H1 (cell line): ENCODE measurements at regions not wholly inside any gene's neighbourhood (a gene's known extent, or its start where the extent isn't known, plus 50 kb on each side); places are given as distances from the start of the nearest gene placed in this dataset.

Experiments
- CTCF ChIA-PET: fragments of 300-600 bp; sonication (Branson Sonifier 250); formaldehyde crosslinking; loops from one replicate; lab custom pipeline; 2021; ENCODE audit not compliant: partially characterized antibody; lab: Charles Lee
- POLR2A ChIA-PET: fragments of 300-600 bp; sonication (Branson Sonifier 250); formaldehyde crosslinking; loops from one replicate; lab custom pipeline; 2021; ENCODE audit warnings: inconsistent platforms; ENCODE audit not compliant: partially characterized antibody; lab: Charles Lee
- DNase-seq, 2 experiments: peaks; one replicate each; pipeline versions ENCODE4 v3.0.0 to v3.0.0-alpha.2; 2010 to 2022; ENCODE audit warnings: low spot score in 2 of 2, low read depth in 1 of 2, mixed read lengths in 1 of 2
- FAIRE-seq: peaks from 2 replicates; lab custom pipeline; 2011; peaks lifted over from hg19 to GRCh38; lab: Jason Lieb, UNC
- H2AFZ ChIP-seq: 2 replicates; pipeline ENCODE4 v1.8.1; 2012; ENCODE audit warnings: low read length, inconsistent platforms
- H2AK5ac ChIP-seq: 2 replicates; pipeline ENCODE4 v1.6.1; 2013; ENCODE audit warnings: low read depth, low read length
- H2BK120ac ChIP-seq: replicated peaks from 2 replicates; pipeline ENCODE3; 2013; ENCODE audit warnings: low read depth, low read length, inconsistent platforms
- H2BK12ac ChIP-seq: 2 replicates; pipeline ENCODE4 v1.6.1; 2013; ENCODE audit warnings: low read depth, low read length
- H2BK15ac ChIP-seq: 2 replicates; pipeline ENCODE4 v1.6.1; 2013; ENCODE audit warnings: low read length
- H2BK20ac ChIP-seq: 2 replicates; pipeline ENCODE4 v1.6.1; 2013; ENCODE audit warnings: low read length
- H2BK5ac ChIP-seq: 2 replicates; pipeline ENCODE4 v1.6.1; 2013; ENCODE audit warnings: low read depth, low read length
- H3K14ac ChIP-seq: 2 replicates; pipeline ENCODE4 v1.6.1; 2013; ENCODE audit warnings: inconsistent platforms; ENCODE audit not compliant: insufficient read length
- H3K18ac ChIP-seq: 2 replicates; pipeline ENCODE4 v1.6.1; 2013; ENCODE audit warnings: low read length; ENCODE audit errors: extremely low read depth
- H3K23ac ChIP-seq: 2 replicates; pipeline ENCODE4 v1.6.1; 2013; ENCODE audit warnings: inconsistent platforms; ENCODE audit not compliant: insufficient read length
- H3K23me2 ChIP-seq: 2 replicates; pipeline ENCODE4 v1.6.1; 2013; ENCODE audit warnings: low read depth, low read length
- H3K27ac ChIP-seq: 2 replicates; pipeline ENCODE4 v1.6.1; 2011; ENCODE audit warnings: low read depth, low read length, inconsistent platforms
- H3K27me3 ChIP-seq, 4 experiments: replicated peaks in 1 of 4; 1 replicate in 1 of 4; 2 replicates in 3 of 4; pipeline versions ENCODE4 v1.6.1 to v1.8.1; 2011 to 2013; ENCODE audit warnings: low read length in 3 of 4, mild to moderate bottlenecking in 3 of 4, inconsistent platforms in 2 of 4, mixed read lengths in 2 of 4, moderate library complexity in 1 of 4; ENCODE audit not compliant: control insufficient read depth in 3 of 4, insufficient read depth in 3 of 4; ENCODE audit errors: extremely low read depth in 1 of 4
- H3K36me3 ChIP-seq, 4 experiments: 2 replicates each; pipeline versions ENCODE4 v1.6.1 to v1.8.1; 2011 to 2013; ENCODE audit warnings: mild to moderate bottlenecking in 4 of 4, low read length in 3 of 4, moderate library complexity in 2 of 4, control low read depth in 1 of 4, inconsistent platforms in 1 of 4; ENCODE audit not compliant: insufficient read depth in 4 of 4, control insufficient read depth in 2 of 4
- H3K4ac ChIP-seq: replicated peaks from 2 replicates; pipeline ENCODE3; 2013; ENCODE audit warnings: low read length, low read depth, mixed read lengths, inconsistent platforms; ENCODE audit not compliant: insufficient read length
- H3K4me1 ChIP-seq, 4 experiments: replicated peaks in 1 of 4; 1 replicate in 1 of 4; 2 replicates in 3 of 4; pipeline versions ENCODE4 v1.6.1 to v1.8.1; 2011 to 2013; ENCODE audit warnings: low read length in 3 of 4, inconsistent platforms in 2 of 4, mixed read lengths in 1 of 4; ENCODE audit not compliant: insufficient read depth in 4 of 4, control insufficient read depth in 3 of 4
- H3K4me2 ChIP-seq, 2 experiments: 2 replicates each; pipeline versions ENCODE4 v1.6.1 to v1.8.1; 2011 to 2013; ENCODE audit warnings: low read depth in 2 of 2, low read length in 2 of 2, control low read depth in 1 of 2, inconsistent platforms in 1 of 2, mild to moderate bottlenecking in 1 of 2; ENCODE audit not compliant: insufficient read depth in 1 of 2
- H3K4me3 ChIP-seq, 4 experiments: fragments of 200-600, 300-600 bp in 1 of 4; sonication (generic), shearing (Covaris generic), sonication (Bioruptor Twin) in 1 of 4; 2 replicates each; pipeline versions ENCODE4 v1.5.1 to v1.8.1; 2011 to 2016; ENCODE audit warnings: low read length in 4 of 4, low read depth in 3 of 4, control low read depth in 2 of 4, inconsistent platforms in 2 of 4, mild to moderate bottlenecking in 2 of 4, mixed read lengths in 1 of 4, moderate library complexity in 1 of 4; ENCODE audit not compliant: insufficient read depth in 2 of 4; ENCODE audit errors: extremely low read depth in 1 of 4
- H3K56ac ChIP-seq: replicated peaks from 2 replicates; pipeline ENCODE3; 2013; ENCODE audit warnings: low read depth, mild to moderate bottlenecking, mixed read lengths, low read length, inconsistent platforms; ENCODE audit not compliant: insufficient read length
- H3K79me1 ChIP-seq: 2 replicates; pipeline ENCODE4 v1.6.1; 2013; ENCODE audit warnings: low read depth, low read length, control low read depth
- H3K79me2 ChIP-seq, 2 experiments: 2 replicates each; pipeline versions ENCODE4 v1.6.1 to v1.8.1; 2012 to 2013; ENCODE audit warnings: low read length in 2 of 2, mild to moderate bottlenecking in 2 of 2, inconsistent platforms in 1 of 2; ENCODE audit not compliant: insufficient read depth in 2 of 2, control insufficient read depth in 1 of 2
- H3K9ac ChIP-seq, 4 experiments: replicated peaks in 1 of 4; 1 replicate in 1 of 4; 2 replicates in 3 of 4; pipeline versions ENCODE4 v1.6.1 to v1.8.1; 2011 to 2013; ENCODE audit warnings: low read depth in 3 of 4, low read length in 3 of 4, control low read depth in 2 of 4, mild to moderate bottlenecking in 2 of 4, moderate library complexity in 2 of 4, inconsistent platforms in 1 of 4; ENCODE audit errors: extremely low read depth in 1 of 4
- H3K9me3 ChIP-seq, 2 experiments: 2 replicates each; pipeline versions ENCODE4 v1.6.1 to v1.8.1; 2012 to 2013; ENCODE audit warnings: mild to moderate bottlenecking in 2 of 2, moderate library complexity in 2 of 2, control low read depth in 1 of 2, inconsistent platforms in 1 of 2, low read depth in 1 of 2, low read length in 1 of 2, mixed read lengths in 1 of 2; ENCODE audit not compliant: insufficient read depth in 2 of 2
- H4K20me1 ChIP-seq, 2 experiments: replicated peaks in 1 of 2; 2 replicates each; pipeline versions ENCODE3 to v1.8.1; 2011 to 2013; ENCODE audit warnings: inconsistent platforms in 2 of 2, low read length in 2 of 2, mild to moderate bottlenecking in 1 of 2; ENCODE audit not compliant: insufficient read depth in 2 of 2, control insufficient read depth in 1 of 2
- H4K5ac ChIP-seq: 2 replicates; pipeline ENCODE4 v1.6.1; 2013; ENCODE audit warnings: low read length, low read depth, mixed read lengths, inconsistent platforms; ENCODE audit not compliant: insufficient read length
- H4K8ac ChIP-seq: 2 replicates; pipeline ENCODE4 v1.8.0; 2013; ENCODE audit warnings: mild to moderate bottlenecking, moderate library complexity, low read length, inconsistent platforms; ENCODE audit not compliant: insufficient read depth; ENCODE audit errors: extremely low read depth
- H4K91ac ChIP-seq: replicated peaks from 2 replicates; pipeline ENCODE3; 2013; ENCODE audit warnings: low read length, mixed read lengths, inconsistent platforms; ENCODE audit not compliant: insufficient read length
- EP300 ChIP-seq, 2 experiments: IDR thresholded peaks; 1 replicate in 1 of 2; 2 replicates in 1 of 2; pipeline ENCODE4 v1.6.1; 2011 to 2012; ENCODE audit warnings: low read depth in 2 of 2, low read length in 2 of 2, mild to moderate bottlenecking in 2 of 2, borderline replicate concordance in 1 of 2, inconsistent platforms in 1 of 2, moderate library complexity in 1 of 2
- JUN ChIP-seq: IDR thresholded peaks from 2 replicates; pipeline ENCODE4 v1.6.1; 2011; ENCODE audit warnings: low read depth, mild to moderate bottlenecking, improper control_type of control experiment, low read length
- POLR2A ChIP-seq, 2 experiments: IDR thresholded peaks; 1 replicate in 1 of 2; 2 replicates in 1 of 2; pipeline ENCODE4 v1.6.1; 2011; ENCODE audit warnings: low read depth in 2 of 2, low read length in 2 of 2, mild to moderate bottlenecking in 2 of 2; ENCODE audit errors: control extremely low read depth in 1 of 2
- SP1 ChIP-seq: IDR thresholded peaks from 2 replicates; pipeline ENCODE4 v1.6.1; 2011; ENCODE audit warnings: low read depth, low read length
- SUZ12 ChIP-seq: fragments of 200-600 bp; sonication (generic); IDR thresholded peaks from 2 replicates; pipeline ENCODE4 v1.6.1; 2012; ENCODE audit warnings: mild to moderate bottlenecking, inconsistent platforms, low read length, moderate library complexity, mixed read lengths
- TAF7 ChIP-seq: optimal IDR thresholded peaks from 2 replicates; pipeline ENCODE3; 2011; ENCODE audit warnings: low read depth, mild to moderate bottlenecking, inconsistent platforms, low read length, moderate library complexity, borderline replicate concordance
- TCF12 ChIP-seq: IDR thresholded peaks from 2 replicates; pipeline ENCODE4 v1.6.1; 2011; ENCODE audit warnings: low read depth, mild to moderate bottlenecking, low read length
- USF2 ChIP-seq: IDR thresholded peaks from 2 replicates; pipeline ENCODE4 v1.6.1; 2011; ENCODE audit warnings: low read length, improper control_type of control experiment
- WGBS, 2 experiments: shearing (Covaris generic) in 1 of 2; methylation state at CpG; one replicate each; pipeline versions ENCODE4 v1.1.6 to v1.1.7; 2013 to 2015; ENCODE audit warnings: low lambda C conversion rate in 2 of 2, mixed read lengths in 2 of 2, inconsistent platforms in 1 of 2, low coverage in 1 of 2, missing lambda C conversion rate in 1 of 2; ENCODE audit not compliant: insufficient replicate concordance in 2 of 2, insufficient coverage in 1 of 2, insufficient read length in 1 of 2; ENCODE audit errors: extremely low coverage in 1 of 2, missing lambda C conversion rate in 1 of 2; 5-methylcytosine and 5-hydroxymethylcytosine counted together

- FAIRE-seq (no peak), DNase-seq (no peak)
- Histone ChIP-seq H3K56ac (no peak overlapping the region), H3K18ac (no peak overlapping the region), H2BK5ac (no peak overlapping the region), H2BK12ac (no peak overlapping the region), H3K27me3 (no peaks in the 10 kb centered on the region), H3K4me3 (no peak overlapping the region), H3K9me3 (no peaks in the 10 kb centered on the region), H3K79me2 (no peaks in the 10 kb centered on the region), H3K9ac (no peak overlapping the region), H4K5ac (no peak overlapping the region), H3K23ac (no peak overlapping the region), H2BK15ac (no peak overlapping the region), H2BK120ac (no peak overlapping the region), H3K14ac (no peak overlapping the region), H3K23me2 (no peaks in the 10 kb centered on the region), H4K91ac (no peak overlapping the region), H3K36me3 (no peaks in the 10 kb centered on the region), H3K4me1 (no peaks in the 10 kb centered on the region), H3K4ac (no peak overlapping the region), H2BK20ac (no peak overlapping the region), H3K79me1 (no peaks in the 10 kb centered on the region), H3K27ac (no peak overlapping the region), H3K4me2 (no peak overlapping the region), H2AFZ (no peak overlapping the region), H4K8ac (no peak overlapping the region), H4K20me1 (no peaks in the 10 kb centered on the region), H2AK5ac (no peak overlapping the region)
- TF ChIP-seq JUN (no peak), SP1 (no peak), SUZ12 (no peak), POLR2A (IDR thresholded peaks at IDR 0.05; ENCODE audit: control extremely low read depth in 1 of 2, low read depth in 2 of 2, low read length in 2 of 2) (no peak), EP300 (IDR thresholded peaks at IDR 0.05; ENCODE audit: borderline replicate concordance in 1 of 2, low read depth in 2 of 2, low read length in 2 of 2) (no peak), TCF12 (no peak), USF2 (no peak), TAF7 (no peak)
- ChIA-PET CTCF (interaction anchor here (0.7 to 1.5 kb wide), 5 partner anchors 8 to 1726 kb away, joined by 3 to 8 read pairs (median 3); no protein-coding TSS in a partner anchor), POLR2A (no interaction called here)
- 83% methylated on average over 3 of the region's 3 CpGs; no CpG with 5 or more reads in 1 of the 2 experiments for WGBS, 2 experiments
Observed at GRCh38 chr7:10022480-10022879, 951.2 kb upstream of the PHF14 start.
